Stimulated activated CD4-positive, alpha-beta T cell treated with anti-CD3 and anti-CD28 coated beads, TNF-alpha, amount 100 ng/mL, for 48 hours (primary cell): ENCODE measurements at regions not wholly inside any gene's neighbourhood (a gene's known extent, or its start where the extent isn't known, plus 50 kb on each side); places are given as distances from the start of the nearest gene placed in this dataset.

Experiments
- DNase-seq, 3 donors: peaks; one replicate each; pipeline ENCODE4 v3.0.0-alpha.2; 2020; ENCODE audit warnings: low read depth in 3 of 3

DNA sequence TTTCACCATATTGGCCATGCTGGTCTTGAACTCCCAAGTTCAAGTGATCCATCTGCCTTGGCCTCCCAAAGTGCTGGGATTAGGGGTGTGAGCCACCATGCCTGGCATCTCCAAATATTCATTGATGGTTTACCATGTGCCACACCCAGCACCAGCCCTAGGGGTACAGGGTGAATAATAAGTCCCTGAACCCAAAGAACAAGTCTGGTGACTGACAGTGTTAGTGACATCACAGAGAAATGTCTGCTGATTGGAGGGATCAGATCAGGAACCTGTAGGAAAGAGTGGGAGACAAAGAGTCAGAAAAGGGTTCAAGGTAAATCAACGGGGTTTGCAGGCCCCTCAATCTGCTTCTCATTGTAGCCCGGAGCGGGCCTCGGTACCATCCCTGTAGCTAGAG lies 118.4 kb upstream of the NABP1 start:
- no peak for DNase-seq

DNA sequence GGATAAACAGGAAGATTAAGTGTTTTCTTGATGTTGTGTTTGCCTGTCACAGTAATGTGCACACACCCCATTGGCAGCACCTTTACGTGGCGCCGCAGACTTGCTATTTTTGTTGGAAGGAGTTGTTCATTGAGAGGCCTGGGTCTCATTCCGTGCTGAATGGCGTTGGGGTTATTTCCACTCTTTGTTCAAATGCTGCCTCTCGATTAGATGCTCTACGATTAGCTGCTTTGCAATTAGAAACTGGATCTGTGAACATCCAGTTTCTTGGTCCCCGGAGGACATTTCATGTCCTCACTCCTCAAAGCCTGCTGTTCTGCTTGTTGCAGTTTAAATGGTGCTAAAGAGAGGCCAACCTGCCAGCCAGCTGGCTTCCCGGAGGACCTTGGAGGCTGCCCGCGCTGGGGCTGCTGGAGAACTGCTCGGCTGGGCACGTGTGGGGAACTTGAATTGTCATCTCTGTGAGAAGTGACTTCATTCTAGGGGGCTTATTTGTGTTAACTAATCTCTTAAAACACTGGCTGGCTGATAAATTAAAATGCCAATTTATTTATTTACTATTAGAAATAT lies 117.4 kb upstream of the NABP1 start:
- no peak for DNase-seq

DNA sequence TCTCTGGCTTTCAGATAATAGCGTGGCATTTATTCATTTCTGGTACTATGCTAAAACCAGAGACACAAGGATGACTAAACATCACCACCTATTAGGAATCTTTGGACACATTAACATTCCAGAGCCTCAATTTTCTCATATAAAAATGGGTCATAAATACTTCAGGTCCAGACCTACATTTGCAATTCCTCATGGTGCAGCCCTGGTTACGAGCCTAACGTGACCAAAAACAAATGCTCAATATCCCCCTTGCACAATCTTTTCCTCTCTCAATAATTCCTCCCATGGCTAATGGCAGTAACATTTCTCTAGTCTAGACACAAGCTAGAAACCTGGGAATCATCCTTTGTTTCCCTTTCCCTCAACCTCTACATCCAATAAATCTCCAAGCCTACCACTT lies 112.8 kb upstream of the NABP1 start:
- DNase-seq: no peak

DNA sequence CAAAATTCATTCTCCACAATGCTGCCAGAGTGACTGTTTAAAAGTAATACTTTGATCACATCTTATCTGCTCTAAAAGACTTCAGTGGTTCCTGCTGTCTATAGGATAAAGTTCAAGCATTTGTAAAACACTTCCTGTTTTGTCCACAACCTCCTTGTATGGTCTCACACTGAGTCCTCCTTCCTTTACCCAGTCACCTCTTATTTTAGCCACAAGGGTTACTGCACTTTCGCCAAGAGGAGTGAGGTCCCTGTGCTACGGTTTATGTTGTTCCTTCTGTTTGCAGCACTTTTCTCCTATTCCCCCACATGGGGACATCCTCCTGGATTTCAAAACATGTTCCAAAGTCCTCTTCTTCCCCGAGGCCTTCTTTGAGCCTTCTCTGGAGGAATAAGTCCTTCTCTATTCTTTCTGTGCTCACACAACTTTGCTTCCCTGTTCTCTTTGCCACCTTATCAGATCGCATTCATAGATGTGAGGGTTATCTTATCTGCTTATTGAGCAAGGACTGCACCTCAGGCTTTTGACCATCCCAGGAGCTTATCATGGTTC lies 112.2 kb upstream of the NABP1 start:
- no peak for DNase-seq

DNA sequence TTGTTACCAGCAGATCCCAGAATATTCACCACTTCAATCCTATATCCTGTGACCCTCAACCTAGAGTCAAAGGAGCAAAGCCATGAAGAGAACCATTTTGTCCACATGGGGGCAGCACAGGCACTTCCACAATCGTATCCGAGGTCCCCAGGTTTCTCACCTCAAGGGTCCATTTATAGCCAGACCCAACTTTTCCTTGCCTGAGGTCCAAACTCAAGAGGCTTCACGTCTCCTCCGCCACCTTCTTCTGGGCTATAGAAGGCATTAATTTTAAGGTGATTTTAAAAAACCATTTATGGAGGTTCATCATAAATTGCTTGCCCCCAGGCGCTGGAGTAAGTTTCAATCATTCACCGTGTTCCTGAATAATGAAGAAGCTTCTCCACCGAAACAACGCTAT lies 111.6 kb upstream of the NABP1 start:
- peak; percentile 35 to 56 (median 37) for DNase-seq

DNA sequence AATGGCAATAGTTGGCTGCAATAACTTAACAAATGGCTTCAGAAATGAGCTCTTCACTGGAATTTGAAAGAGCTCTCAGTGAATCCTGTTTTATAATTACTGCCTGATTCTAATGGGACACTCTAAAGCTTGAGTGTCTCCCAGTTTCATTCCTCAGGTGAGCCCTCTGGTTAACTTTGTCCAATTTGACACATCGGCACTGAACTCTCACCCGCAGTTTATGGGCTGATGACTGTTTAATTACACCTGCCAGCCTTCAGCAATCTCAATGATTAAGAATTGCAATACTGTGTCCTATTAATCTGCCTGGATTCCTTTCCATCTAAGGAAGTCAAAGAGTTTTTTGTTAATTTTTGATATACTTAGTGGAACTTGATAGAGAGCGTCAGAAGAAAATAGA lies 110.7 kb upstream of the NABP1 start:
- no peak for DNase-seq

DNA sequence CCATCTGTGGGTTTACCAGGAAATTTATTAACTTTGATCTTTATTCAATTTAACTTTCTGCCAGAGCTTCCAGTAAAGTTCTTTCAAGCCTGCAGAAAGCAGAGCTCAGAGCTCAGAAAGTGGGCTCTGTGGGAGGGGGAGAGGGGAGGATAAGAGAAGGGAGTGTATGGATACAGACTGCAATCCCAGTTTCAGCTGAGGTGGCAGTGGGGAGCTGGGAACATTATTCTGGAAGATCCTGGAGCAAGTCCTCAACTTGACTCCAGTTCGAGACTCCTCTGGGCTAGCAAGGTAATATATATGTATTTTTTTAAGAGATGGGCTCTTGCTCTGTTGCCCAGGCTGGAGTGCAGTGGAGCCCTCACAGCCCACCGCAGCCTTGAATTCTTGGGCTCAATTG lies 108.9 kb upstream of the NABP1 start:
- DNase-seq: no peak

DNA sequence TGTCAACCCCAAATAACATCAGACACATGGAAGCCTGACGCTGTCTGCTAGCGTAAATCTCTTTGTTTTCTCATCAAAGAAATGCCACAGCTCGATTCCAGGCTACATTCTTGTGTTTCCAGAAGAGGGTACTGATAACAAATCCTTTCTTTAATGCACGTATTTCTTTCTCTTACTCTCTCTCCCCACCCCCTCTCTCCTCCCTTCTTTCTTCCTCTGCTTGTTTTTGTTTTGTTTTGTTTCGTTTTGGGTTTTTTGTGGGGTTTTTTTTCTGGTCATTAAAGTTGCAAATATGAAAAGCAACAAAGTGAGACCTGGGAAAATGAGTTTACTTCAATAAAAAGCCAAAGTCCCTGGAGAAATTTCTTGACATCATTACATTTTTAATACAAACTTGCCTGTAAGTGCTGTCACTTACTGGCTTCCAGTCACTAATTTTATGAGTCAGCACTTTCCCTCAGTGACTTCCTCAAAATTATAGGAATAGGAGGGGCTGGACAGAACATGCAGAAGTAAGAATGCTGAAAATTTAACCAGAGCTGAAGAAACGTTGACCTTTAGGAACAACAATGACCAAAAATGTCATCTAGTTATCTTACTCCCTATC lies 106.7 kb upstream of the NABP1 start:
- DNase-seq: no peak

DNA sequence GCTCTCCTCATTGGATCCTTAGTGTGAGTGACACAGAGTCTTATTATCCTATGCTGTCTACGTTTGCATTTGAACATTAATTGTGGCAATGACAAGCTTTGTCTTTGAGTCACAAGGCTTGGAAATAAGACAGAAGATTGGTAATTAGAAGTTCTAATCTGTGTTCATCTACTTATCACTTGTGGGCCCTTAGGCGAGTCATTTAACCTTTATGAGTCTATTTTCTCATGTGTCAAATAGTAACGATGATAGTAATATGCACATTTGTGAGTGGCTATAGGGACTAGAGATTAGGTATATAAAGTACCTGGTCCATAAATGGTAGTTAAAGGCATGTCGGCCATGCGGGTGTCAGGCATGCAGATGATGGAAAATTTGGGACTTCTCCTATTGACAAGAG lies 105.6 kb upstream of the NABP1 start:
- no peak for DNase-seq

DNA sequence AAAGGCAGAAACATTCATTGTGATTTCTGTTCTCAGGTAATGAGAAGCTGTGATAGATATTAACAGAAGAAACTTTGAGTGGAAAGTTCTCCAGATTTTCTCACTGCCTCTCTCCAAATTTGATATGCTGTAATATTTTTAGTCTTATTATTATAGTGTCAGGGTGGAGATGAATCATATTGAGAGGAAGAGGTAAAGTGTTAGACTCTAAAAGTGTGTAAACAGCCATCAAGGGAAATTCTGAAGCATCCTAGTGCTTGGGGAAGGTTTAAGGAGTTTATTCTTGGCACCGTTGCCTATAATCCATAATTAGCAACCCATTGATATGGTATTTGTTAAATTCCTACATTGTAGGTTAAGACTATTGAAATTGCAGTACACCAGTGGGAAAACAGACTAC lies 104.7 kb upstream of the NABP1 start:
- no peak for DNase-seq

DNA sequence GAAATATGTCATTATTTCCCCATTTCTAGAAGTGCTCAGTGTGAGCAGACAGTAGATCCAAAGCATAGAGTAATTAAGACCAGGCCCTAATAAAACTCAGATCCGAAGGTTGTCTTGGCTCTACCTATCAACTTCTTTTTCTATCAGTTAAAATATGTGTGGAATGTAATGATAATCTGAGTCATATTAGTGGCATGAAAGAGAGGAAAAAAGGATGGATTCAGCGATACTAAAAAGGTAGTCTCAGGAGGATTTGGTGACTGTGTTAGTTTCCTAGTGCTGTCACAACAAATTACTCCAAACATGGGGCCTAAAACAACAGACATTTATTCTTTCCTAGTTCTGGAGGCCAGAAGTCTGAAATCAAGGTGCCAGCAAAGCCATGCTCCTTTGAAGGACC lies 103.7 kb upstream of the NABP1 start:
- no peak for DNase-seq

DNA sequence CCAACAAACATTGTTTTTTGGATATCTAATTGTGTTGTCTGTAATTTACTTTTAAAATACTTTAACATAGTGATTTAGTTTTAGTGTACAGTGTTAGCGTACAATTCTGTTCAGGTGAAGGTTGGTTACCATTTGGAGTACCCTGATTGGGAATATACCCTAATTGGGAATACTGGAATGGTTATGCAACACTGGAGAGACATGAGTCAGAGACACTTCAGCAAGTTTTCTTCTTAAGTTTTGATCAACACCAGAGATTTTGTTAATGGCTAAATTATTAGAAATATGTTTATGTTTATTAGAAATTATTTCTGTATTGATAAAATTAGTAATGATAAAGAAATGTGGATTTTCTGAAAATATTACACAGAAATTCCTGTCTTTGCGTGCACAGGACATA lies 100.3 kb upstream of the NABP1 start:
- DNase-seq: no peak

DNA sequence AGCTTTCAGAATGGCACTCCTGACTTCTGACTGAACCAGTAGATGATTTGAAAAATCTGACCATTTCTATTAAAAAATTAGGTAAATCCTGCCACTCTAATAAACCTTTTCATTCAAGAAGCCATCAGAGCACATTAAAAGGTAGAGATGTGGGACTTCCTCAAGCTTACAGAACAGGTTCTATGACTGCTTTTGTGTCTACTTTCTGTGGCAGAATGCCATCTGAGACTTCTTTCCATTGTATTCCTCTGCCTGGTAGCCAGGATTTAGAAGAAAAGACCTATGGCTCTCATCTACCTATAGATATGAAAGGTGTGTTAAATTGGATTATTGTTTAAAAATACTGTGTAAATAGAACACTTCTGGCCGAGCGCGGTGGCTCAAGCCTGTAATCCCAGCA lies 99.9 kb upstream of the NABP1 start:
- DNase-seq: no peak

DNA sequence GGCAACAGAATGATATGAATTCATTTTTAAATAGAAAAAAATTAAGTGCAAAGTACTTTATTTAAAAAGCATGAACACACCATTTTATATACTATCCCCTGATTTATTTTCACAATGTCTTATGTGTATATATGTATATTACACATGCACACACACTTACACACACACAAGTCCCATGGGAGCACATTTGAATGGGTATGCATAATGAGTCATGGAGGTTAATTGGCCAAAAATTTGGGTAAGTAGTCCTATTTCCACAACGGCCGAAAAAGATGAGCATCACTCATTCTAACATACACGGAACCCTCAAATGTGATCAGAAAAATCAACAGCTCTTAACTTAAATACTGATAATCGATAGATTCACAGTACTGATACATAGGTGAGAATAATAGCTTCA lies 97.4 kb upstream of the NABP1 start:
- DNase-seq: no peak

DNA sequence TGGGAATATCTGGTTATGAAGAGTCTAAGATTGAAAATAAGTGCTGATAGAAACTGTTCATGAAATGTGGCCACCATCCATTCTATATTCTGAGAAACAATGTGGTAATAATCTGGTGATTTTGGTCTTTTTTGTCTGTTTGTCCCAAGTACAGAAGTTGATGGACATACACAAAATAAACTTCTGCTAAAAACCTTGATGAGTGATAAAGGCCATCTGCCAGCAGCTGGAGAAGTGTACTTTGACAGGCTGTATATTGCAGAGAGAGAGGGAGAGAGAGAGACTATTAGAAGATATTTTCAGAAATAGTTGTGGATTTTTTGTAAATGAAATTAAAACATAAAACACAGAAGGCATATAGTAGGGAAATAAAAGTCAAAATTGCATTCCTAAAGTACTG lies 96.9 kb upstream of the NABP1 start:
- DNase-seq: no peak

DNA sequence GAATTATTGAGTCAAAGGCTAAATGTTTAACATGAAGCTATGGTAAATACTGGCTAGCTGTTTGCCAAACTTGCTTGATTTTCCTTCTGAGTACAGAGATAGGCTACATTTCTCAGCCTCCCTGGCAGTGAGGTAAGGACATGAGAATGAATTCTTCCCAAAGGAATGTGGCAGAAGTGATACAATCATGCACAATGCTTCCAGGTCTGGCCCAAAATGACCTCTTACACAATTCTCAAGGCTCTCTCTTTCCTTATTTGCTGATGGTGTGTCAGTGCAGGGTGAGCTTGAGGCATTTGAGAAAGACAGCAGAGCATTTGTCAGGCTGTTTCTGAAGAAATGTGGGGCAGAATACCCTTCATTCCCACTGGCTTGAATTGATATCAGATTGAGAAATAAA lies 95.6 kb upstream of the NABP1 start:
- no peak for DNase-seq

DNA sequence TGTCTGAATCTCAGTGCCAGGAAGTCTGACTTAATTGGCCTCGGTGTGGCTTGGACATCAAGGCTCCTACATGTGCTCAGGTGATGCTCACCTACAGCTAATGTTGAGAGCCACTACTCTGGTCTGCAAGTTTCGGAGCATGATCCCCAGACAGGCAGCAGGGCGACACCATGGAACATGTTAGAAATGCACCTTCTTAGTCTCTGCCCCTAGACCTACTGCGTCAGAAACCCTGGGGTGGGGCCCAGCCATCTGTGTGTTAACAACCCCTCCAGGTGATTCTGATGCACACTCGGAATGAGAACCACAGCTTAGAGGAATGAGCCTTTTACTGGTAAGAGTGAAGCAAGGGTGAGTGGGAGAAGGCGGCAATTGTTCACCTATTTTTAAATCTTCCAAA lies 86.9 kb upstream of the NABP1 start:
- DNase-seq: no peak

DNA sequence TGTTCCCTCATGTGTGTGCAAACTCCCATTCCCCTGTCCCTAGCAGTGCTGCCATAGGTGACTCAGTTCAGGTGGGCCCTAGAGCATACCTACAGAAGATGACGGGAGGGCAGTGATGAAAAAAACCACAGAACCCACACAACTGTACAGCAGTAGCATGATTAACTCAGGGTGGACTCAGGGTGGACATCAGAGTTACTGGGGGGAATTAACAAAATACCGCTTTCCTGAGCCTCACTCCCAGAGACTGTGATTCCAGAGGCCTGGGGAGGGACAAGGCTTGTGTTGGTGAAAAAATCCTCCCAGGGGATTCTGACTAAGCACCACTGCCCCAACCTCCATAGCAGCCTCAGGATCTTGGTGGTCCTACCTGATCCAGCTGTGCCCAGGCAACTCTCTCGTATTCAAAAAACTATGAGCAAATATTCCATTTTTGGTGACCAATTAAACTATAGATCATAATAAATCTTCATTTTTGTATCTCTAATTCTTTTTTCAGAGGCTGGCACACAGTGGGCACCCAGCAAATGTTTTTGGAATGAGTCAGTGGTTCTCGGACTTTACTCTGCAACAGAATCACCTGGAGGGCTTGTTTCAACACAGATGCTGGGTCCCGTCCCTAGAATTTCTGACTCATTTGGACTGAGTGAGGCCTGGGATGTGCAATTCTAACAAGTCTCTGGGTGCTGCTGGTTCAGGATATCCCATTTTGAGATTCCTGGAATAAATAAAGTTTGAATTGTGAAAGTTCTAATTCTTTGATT lies 84.1 kb upstream of the NABP1 start:
- no peak for DNase-seq

DNA sequence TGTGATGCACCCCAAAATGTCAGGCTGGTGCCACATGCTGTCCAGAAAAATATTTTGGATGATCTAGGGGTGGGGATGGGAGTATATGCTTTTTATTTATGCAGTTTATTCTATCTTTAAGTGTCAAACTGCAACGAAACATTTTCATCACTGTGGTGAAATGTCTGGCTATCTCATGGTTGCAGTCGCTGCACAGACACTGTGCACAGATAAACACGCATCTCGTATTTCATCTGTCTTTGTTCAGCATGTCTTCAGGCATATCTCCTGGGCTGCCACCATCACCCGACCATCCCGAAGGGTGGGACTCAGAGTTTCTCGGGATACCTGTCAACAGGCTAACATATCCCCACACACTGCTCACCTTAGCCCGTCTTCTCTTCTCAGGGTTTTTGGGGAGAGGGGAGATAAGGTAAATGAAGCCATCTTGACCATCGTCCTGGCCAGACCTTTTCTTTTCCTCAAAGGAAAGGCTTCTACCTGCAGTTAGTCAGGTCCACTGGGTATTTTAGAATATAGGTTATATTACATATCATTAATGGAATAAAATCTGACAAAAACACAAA lies 80.7 kb upstream of the NABP1 start:
- DNase-seq: no peak

DNA sequence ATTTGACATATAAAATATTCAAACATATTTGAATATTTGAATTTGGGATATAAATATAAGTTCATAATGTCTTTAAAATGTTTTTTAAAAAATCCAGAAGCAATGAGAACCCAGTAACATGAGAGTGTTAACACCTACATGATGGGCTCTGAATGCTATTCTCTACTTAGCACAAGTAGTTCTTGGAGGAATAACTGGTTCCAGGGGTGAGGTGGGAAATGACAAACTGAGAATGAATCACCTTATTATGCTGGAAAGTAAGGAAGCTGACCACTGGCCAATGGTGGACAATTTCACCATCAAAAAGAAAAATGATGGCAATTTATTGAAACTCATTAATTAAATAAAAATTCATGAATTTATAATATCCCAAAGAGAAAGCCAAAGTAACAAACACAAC lies 79.6 kb upstream of the NABP1 start:
- DNase-seq: no peak

DNA sequence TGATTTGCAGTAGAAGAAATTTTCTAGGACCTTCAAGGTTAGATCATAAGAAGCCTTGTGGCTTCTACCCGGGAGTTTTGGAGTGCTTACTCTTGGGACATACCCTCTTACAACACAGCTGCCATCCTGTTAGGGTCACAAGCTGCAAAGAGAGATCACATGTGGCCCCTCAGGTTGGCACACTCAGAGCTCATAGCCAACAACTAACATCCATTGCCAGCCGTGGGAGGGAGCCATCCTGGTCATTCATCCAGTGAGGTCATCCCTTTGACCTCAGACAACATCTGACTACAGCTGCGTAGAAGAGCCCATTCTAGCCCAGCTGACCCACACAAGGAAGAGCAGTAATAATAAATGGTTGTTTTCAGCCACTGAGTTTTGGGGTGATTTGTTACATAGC lies 76.9 kb upstream of the NABP1 start:
- DNase-seq: no peak

DNA sequence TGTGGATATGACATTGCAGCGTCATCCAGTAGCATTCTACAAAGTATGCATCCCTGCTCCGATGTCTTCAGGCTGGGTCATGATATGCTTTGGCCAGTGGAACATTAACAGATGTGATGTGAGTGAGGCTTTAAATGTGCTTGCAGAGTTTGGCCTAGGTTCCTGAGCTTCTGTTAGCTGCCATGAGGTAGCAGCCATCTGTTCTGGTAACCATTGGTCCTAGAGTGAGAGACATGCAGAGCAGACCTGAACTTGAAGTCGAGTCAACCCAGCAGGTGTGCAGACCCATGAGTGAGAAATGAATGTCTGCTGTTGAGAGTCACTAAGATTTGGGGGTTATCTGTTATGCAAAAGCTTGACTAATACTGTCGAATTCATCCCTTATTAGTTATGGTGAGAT lies 73.8 kb upstream of the NABP1 start:
- DNase-seq: no peak

DNA sequence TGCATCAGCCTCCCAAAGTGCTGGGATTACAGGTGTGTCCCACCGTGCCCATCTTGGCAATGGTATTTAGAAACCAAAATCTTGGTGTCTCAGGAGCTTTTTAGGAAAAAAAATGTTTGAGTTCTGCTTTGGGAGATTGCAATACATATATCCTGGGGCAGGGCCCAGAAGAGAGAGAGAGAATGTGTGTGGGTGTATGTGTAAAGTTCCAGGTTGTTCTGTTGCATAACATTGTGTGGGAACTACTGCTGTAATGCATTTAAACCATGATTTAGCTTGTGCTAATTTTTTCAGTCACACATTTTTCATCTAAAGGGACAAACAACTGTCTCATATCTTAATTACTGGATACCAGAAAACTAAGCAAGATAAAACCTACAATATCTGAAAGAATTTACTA lies 70.8 kb upstream of the NABP1 start:
- no peak for DNase-seq
